Vagina (tissue), 2 donors: ENCODE measurements at regions not wholly inside any gene's neighbourhood (a gene's known extent, or its start where the extent isn't known, plus 50 kb on each side); places are given as distances from the start of the nearest gene placed in this dataset.

Experiments used
- POLR2A ChIP-seq, 2 donors: fragments of 450-650 bp; IDR thresholded peaks; one replicate each; pipeline ENCODE4 v1.6.1; 2017; ENCODE audit warnings: antibody characterized with exemption in 2 of 2, mild to moderate bottlenecking in 2 of 2, moderate library complexity in 2 of 2
- POLR2AphosphoS5 ChIP-seq, 2 donors: sonication (generic); formaldehyde crosslinking; IDR thresholded peaks; one replicate each; pipeline ENCODE4 v1.9.0; 2017; ENCODE audit warnings: antibody characterized with exemption in 2 of 2, mild to moderate bottlenecking in 2 of 2, low read depth in 1 of 2; ENCODE audit not compliant: insufficient read depth in 1 of 2

- TF ChIP-seq POLR2A (IDR thresholded peaks at IDR 0.05) = no peak
- no peak for TF ChIP-seq POLR2AphosphoS5 (IDR thresholded peaks at IDR 0.05; ENCODE audit: insufficient read depth in 1 of 2, low read depth in 1 of 2)
These were observed 107.4 kb downstream of the TMEM200C start for GRCh38 chr18:5787936-5788335.
